Natural killer cell (primary cell): ENCODE measurements at regions not wholly inside any gene's neighbourhood (a gene's known extent, or its start where the extent isn't known, plus 50 kb on each side); places are given as distances from the start of the nearest gene placed in this dataset.

Experiments used
- ATAC-seq, 3 donors: fragments of 150-1000 bp in 2 of 3; fragments of 200-7000 bp in 1 of 3; cut with Tn5 transposase; 1 replicate in 1 of 3; 2 replicates in 2 of 3; pipeline ENCODE4 v1.10.0; 2021; ENCODE audit warnings: mild to moderate bottlenecking in 2 of 3, moderate library complexity in 2 of 3
- DNase-seq, 2 donors: peaks; one replicate each; pipeline versions ENCODE4 v3.0.0 to v3.0.0-alpha.2; 2013 to 2021; ENCODE audit warnings: mixed read lengths in 1 of 2
- H3K27ac ChIP-seq: one replicate; pipeline ENCODE4 v1.5.1; 2013; ENCODE audit warnings: mild to moderate bottlenecking, low read length
- H3K27me3 ChIP-seq: one replicate; pipeline ENCODE4 v1.6.1; 2013; ENCODE audit warnings: low read length; ENCODE audit not compliant: control insufficient read depth, insufficient read depth
- H3K36me3 ChIP-seq: one replicate; pipeline ENCODE4 v1.6.1; 2013; ENCODE audit warnings: low read length; ENCODE audit not compliant: control insufficient read depth, insufficient read depth
- H3K4me1 ChIP-seq: one replicate; pipeline ENCODE4 v1.6.1; 2013; ENCODE audit warnings: low read length; ENCODE audit not compliant: control insufficient read depth, insufficient read depth
- H3K4me3 ChIP-seq: one replicate; pipeline ENCODE4 v1.5.1; 2013; ENCODE audit warnings: low read length
- H3K9me3 ChIP-seq: one replicate; pipeline ENCODE4 v1.6.1; 2013; ENCODE audit warnings: low read length; ENCODE audit not compliant: control insufficient read depth, insufficient read depth
- H3K27ac Mint-ChIP-seq, 2 donors: one replicate each; pipeline ENCODE4 v1.8.0; 2022; ENCODE audit warnings: mild to moderate bottlenecking in 2 of 2, mixed read lengths in 2 of 2, moderate library complexity in 1 of 2
- H3K27me3 Mint-ChIP-seq, 2 donors: one replicate each; pipeline ENCODE4 v1.8.0; 2022; ENCODE audit warnings: low read depth in 2 of 2, mixed read lengths in 2 of 2
- H3K36me3 Mint-ChIP-seq: one replicate; pipeline ENCODE4 v1.8.0; 2022; ENCODE audit warnings: mixed read lengths
- H3K4me1 Mint-ChIP-seq, 2 donors: one replicate each; pipeline ENCODE4 v1.8.0; 2022; ENCODE audit warnings: mixed read lengths in 2 of 2
- H3K4me3 Mint-ChIP-seq: one replicate; pipeline ENCODE4 v1.8.0; 2022; ENCODE audit warnings: mild to moderate bottlenecking, moderate library complexity, mixed read lengths
- H3K9me3 Mint-ChIP-seq, 2 donors: one replicate each; pipeline ENCODE4 v1.8.0; 2022; ENCODE audit warnings: mixed read lengths in 2 of 2
- whole genome bisulfite sequencing: methylation state at CpG from one replicate; pipeline ENCODE4 v1.1.7; 2013; ENCODE audit warnings: missing lambda C conversion rate; ENCODE audit not compliant: insufficient coverage; 5-methylcytosine and 5-hydroxymethylcytosine counted together
- intact Hi-C: fragments of 100-400 bp; cut with micrococcal nuclease; formaldehyde crosslinking; loops from one replicate; pipeline ENCODE4 v1.14.2; 2022
- TF ChIP-seq, protein P1 (sequence below): fragments of 200-600 bp; IDR thresholded peaks from one replicate; pipeline ENCODE4 v1.8.0; 2022; ENCODE audit warnings: antibody characterized with exemption

DNA sequence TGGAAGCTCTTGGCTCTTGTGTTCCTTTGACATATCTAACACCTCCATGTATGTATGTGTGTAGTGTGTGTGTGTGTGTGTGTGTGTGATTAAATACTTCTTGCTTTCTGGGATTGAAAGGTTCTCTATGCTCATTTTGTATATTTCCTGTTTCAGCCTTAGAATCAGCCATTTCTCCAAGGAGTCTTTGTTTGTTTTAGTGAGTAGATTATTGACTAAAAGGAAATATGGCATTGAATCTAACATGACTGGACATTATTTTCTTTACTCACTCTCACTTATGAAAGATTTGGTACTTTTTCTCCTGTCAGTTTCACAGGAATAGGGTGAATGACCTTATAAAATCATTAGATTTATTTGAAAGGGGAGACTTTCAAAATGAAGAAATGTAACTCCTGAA, 413.8 kb upstream of the SLC14A2 start:
- H3K4me3 Mint-ChIP-seq = no peak overlapping the region
- Histone ChIP-seq H3K4me3 (no peak overlapping the region), H3K4me1 (no peaks in the 10 kb centered on the region), H3K27ac (no peak overlapping the region), H3K9me3 (no peaks in the 10 kb centered on the region), H3K27me3 (no peaks in the 10 kb centered on the region), H3K36me3 (no peaks in the 10 kb centered on the region)
- H3K4me1 Mint-ChIP-seq = no peaks in the 10 kb centered on the region
- intact Hi-C loops = no loop called here
- H3K36me3 Mint-ChIP-seq = no peaks in the 10 kb centered on the region
- DNase-seq = no peak
- peaks cover 8 to 15% of the 10 kb centered on the region in 2 donors for H3K27me3 Mint-ChIP-seq
- TF ChIP-seq, protein P1, sequence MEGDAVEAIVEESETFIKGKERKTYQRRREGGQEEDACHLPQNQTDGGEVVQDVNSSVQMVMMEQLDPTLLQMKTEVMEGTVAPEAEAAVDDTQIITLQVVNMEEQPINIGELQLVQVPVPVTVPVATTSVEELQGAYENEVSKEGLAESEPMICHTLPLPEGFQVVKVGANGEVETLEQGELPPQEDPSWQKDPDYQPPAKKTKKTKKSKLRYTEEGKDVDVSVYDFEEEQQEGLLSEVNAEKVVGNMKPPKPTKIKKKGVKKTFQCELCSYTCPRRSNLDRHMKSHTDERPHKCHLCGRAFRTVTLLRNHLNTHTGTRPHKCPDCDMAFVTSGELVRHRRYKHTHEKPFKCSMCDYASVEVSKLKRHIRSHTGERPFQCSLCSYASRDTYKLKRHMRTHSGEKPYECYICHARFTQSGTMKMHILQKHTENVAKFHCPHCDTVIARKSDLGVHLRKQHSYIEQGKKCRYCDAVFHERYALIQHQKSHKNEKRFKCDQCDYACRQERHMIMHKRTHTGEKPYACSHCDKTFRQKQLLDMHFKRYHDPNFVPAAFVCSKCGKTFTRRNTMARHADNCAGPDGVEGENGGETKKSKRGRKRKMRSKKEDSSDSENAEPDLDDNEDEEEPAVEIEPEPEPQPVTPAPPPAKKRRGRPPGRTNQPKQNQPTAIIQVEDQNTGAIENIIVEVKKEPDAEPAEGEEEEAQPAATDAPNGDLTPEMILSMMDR = no peak
- no peak for ATAC-seq
- H3K9me3 Mint-ChIP-seq = no peaks in the 10 kb centered on the region
- no peak overlapping the region for H3K27ac Mint-ChIP-seq

DNA sequence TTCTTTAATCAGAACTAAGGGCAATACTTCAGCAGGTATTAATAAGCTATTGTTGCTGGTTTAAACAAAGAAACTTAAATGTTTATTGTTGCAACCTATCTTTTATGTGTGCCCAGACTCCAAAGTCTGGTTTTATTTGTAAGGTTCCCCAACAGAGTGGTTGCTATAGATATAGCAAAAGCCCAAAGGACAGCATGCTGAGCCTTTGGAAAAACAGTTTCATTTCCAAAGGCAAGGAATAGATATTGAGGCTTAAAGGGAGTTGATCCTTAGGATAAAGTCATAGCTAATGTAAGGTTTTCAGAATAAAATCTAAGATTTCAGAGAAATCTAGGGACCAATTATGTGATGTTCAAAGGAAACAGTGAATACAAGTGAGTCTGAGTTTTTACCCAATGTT, 413.2 kb upstream of the SLC14A2 start:
- Mint-ChIP-seq H3K36me3 (no peaks in the 10 kb centered on the region), H3K27me3 (peaks cover 8 to 15% of the 10 kb centered on the region in 2 donors), H3K9me3 (no peaks in the 10 kb centered on the region), H3K4me1 (no peaks in the 10 kb centered on the region), H3K27ac (no peak overlapping the region), H3K4me3 (no peak overlapping the region)
- Histone ChIP-seq H3K9me3 (no peaks in the 10 kb centered on the region), H3K27ac (no peak overlapping the region), H3K27me3 (no peaks in the 10 kb centered on the region), H3K4me3 (no peak overlapping the region), H3K36me3 (no peaks in the 10 kb centered on the region), H3K4me1 (no peaks in the 10 kb centered on the region)
- no peak for ATAC-seq
- no peak for DNase-seq
- TF ChIP-seq, protein P1 = no peak
- intact Hi-C loops = no loop called here

DNA sequence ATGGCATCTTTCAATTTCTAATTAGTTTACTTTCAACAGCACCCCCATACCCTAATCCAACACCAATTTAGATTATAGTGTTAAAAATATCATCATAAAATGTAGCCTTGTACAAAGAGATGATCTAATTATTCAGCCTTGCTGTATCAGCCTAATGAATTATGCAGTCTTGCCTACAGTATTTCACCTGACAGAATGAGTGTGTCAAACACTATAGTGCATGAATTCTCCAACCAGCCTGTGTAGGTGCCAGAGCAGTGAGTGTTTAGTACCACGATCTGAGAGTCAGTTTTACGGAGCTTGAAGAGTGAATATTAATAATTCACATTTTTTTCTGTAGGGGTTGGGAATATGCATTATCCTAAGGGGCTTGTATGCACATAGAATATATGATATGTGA, 411.6 kb upstream of the SLC14A2 start:
- H3K27me3 Mint-ChIP-seq = peaks cover 8 to 12% of the 10 kb centered on the region in 2 donors
- 82% methylated on average over 2 of the region's 2 CpGs for WGBS
- no peak overlapping the region for H3K27ac Mint-ChIP-seq
- no peak overlapping the region for H3K27ac ChIP-seq
- H3K27me3 ChIP-seq = no peaks in the 10 kb centered on the region
- H3K9me3 Mint-ChIP-seq = no peaks in the 10 kb centered on the region
- H3K36me3 Mint-ChIP-seq = no peaks in the 10 kb centered on the region
- H3K4me3 ChIP-seq = no peak overlapping the region
- H3K4me1 ChIP-seq = no peaks in the 10 kb centered on the region
- H3K4me1 Mint-ChIP-seq = no peaks in the 10 kb centered on the region
- H3K9me3 ChIP-seq = no peaks in the 10 kb centered on the region
- H3K4me3 Mint-ChIP-seq = no peak overlapping the region
- intact Hi-C loops = no loop called here
- DNase-seq = no peak
- TF ChIP-seq, protein P1 = no peak
- H3K36me3 ChIP-seq = no peaks in the 10 kb centered on the region
- no peak for ATAC-seq

DNA sequence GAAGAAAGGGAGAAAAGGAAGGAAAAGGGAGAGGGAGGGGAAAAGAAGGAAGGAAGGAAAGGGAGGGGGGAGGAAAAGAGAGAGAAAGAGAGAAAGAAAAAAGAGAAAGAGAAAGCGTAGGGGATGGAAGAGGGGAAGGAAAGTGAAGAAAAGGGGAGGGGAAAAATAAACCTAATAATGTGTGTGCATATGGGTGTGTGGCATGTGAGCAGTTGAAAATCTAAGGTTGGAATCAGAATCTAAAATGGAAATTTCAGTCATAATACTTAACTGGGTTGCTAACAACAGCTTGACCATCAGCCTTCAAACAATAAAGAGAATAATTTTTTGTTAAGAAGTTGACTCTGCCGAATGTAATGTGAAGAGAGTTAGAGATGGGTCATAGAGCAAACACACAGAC, 407.9 kb upstream of the SLC14A2 start:
- Mint-ChIP-seq H3K36me3 (no peaks in the 10 kb centered on the region), H3K4me3 (no peak overlapping the region), H3K27me3 (peaks cover 0 to 6% of the 10 kb centered on the region in 2 donors), H3K4me1 (no peaks in the 10 kb centered on the region), H3K27ac (no peak overlapping the region), H3K9me3 (no peaks in the 10 kb centered on the region)
- no peak overlapping the region for H3K4me3 ChIP-seq
- H3K9me3 ChIP-seq = no peaks in the 10 kb centered on the region
- 96% methylated on average over 2 of the region's 2 CpGs for WGBS
- no peaks in the 10 kb centered on the region for H3K36me3 ChIP-seq
- no peaks in the 10 kb centered on the region for H3K27me3 ChIP-seq
- ATAC-seq (no peak), DNase-seq (no peak)
- H3K27ac ChIP-seq = no peak overlapping the region
- intact Hi-C loops = no loop called here
- no peaks in the 10 kb centered on the region for H3K4me1 ChIP-seq
- TF ChIP-seq, protein P1 = no peak
